ENCODE measurements at regions not wholly inside any gene's neighbourhood (a gene's known extent, or its start where the extent isn't known, plus 50 kb on each side); places are given as distances from the start of the nearest gene placed in this dataset.

DNA sequence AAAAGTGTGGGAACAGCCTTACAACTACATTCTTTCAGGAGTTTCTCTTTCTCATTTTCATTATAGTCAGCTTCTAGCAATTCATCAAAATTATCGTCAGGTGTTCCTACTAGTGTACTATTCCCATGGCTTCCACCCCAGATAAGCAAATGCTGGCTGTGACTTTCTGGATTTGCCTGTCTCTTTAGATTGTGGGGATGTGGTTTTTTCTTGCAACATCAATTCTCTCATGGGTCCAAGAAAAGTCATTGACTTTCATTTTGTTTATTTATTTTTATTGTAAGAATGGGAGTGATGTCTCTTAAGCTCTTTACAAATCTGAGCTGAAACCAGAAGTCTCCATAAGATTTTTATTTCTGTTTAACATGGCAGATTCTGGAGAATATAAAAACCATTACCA is 349.7 kb upstream of the SEMA3C start:
- TF ChIP-seq, protein P1, sequence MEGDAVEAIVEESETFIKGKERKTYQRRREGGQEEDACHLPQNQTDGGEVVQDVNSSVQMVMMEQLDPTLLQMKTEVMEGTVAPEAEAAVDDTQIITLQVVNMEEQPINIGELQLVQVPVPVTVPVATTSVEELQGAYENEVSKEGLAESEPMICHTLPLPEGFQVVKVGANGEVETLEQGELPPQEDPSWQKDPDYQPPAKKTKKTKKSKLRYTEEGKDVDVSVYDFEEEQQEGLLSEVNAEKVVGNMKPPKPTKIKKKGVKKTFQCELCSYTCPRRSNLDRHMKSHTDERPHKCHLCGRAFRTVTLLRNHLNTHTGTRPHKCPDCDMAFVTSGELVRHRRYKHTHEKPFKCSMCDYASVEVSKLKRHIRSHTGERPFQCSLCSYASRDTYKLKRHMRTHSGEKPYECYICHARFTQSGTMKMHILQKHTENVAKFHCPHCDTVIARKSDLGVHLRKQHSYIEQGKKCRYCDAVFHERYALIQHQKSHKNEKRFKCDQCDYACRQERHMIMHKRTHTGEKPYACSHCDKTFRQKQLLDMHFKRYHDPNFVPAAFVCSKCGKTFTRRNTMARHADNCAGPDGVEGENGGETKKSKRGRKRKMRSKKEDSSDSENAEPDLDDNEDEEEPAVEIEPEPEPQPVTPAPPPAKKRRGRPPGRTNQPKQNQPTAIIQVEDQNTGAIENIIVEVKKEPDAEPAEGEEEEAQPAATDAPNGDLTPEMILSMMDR (IDR thresholded peaks at IDR 0.05), result no peak
- no peak for TF ChIP-seq POLR2A (IDR thresholded peaks at IDR 0.05)

All from thyroid gland (tissue), 4 donors.